Gastrocnemius medialis (tissue), 4 donors: ENCODE measurements at regions not wholly inside any gene's neighbourhood (a gene's known extent, or its start where the extent isn't known, plus 50 kb on each side); places are given as distances from the start of the nearest gene placed in this dataset.
"Not testable (repeated sequence)": the region's sequence is repeated elsewhere in the genome, so short reads cannot be mapped to it uniquely, and the experiment has no call there.

ENCODE experiments used
- ATAC-seq, 2 donors: fragments of 150-250 bp; one replicate each; pipeline ENCODE4 v1.9.1; 2016
- DNase-seq, 2 donors: peaks; one replicate each; pipeline ENCODE4 v3.0.0-alpha.2; 2019
- H3K27ac ChIP-seq, 4 donors: fragments of 200-600 bp; sonication (generic); 1 replicate in 1 of 4; 2 replicates in 3 of 4; pipeline ENCODE4 v1.5.1; 2016 to 2018; ENCODE audit warnings: mild to moderate bottlenecking in 2 of 4, moderate library complexity in 1 of 4
- H3K27me3 ChIP-seq, 3 donors: fragments of 200-600 bp; sonication (generic) in 2 of 3; 1 replicate in 1 of 3; 2 replicates in 2 of 3; pipeline versions ENCODE4 v1.5.1 to v1.6.0; 2016 to 2019; ENCODE audit warnings: mild to moderate bottlenecking in 1 of 3, moderate library complexity in 1 of 3
- H3K36me3 ChIP-seq, 2 donors: fragments of 200-600 bp; sonication (generic) in 1 of 2; one replicate each; pipeline ENCODE4 v1.5.1; 2017 to 2018
- H3K4me1 ChIP-seq, 2 donors: fragments of 200-600 bp; sonication (generic) in 1 of 2; one replicate each; pipeline ENCODE4 v1.5.1; 2016 to 2017; ENCODE audit warnings: mild to moderate bottlenecking in 2 of 2
- H3K4me3 ChIP-seq, 4 donors: fragments of 200-600 bp; sonication (generic) in 3 of 4; 1 replicate in 1 of 4; 2 replicates in 3 of 4; pipeline ENCODE4 v1.5.1; 2016 to 2019; ENCODE audit warnings: mild to moderate bottlenecking in 2 of 4
- H3K9me3 ChIP-seq, 3 donors: fragments of 200-600 bp; sonication (generic) in 2 of 3; 1 replicate in 1 of 3; 2 replicates in 2 of 3; pipeline ENCODE4 v1.5.1; 2016 to 2019
- POLR2A ChIP-seq, 2 donors: fragments of 450-650 bp; IDR thresholded peaks; one replicate each; pipeline ENCODE4 v1.6.1; 2017; ENCODE audit warnings: antibody characterized with exemption in 2 of 2, mild to moderate bottlenecking in 2 of 2, moderate library complexity in 2 of 2
- in situ Hi-C, 4 donors: fragments of 200-750 bp; cut with MboI; loops; one replicate each; pipeline versions ENCODE4 v1.15.0 to v1.8.0; 2017; ENCODE audit warnings: low sequenced_read_pairs in 4 of 4
- intact Hi-C: fragments of 100-400 bp; cut with DNase I; formaldehyde crosslinking; loops from one replicate; pipeline ENCODE4 v1.15.1; 2023; ENCODE audit warnings: low total_unique reads
- TF ChIP-seq, protein P1 (sequence below), 5 experiments: fragments of 450-650 bp in 3 of 5; fragments of 200-600 bp in 2 of 5; sonication (generic) in 2 of 5; IDR thresholded peaks in 4 of 5; conservative IDR thresholded peaks in 1 of 5; 1 replicate in 4 of 5; 2 replicates in 1 of 5; pipeline ENCODE4 v1.5.1; 2016 to 2019; ENCODE audit warnings: antibody characterized with exemption in 5 of 5, mild to moderate bottlenecking in 3 of 5, moderate library complexity in 3 of 5

- H3K4me3 ChIP-seq, result no peak overlapping the region
- H3K27ac ChIP-seq, result no peak overlapping the region
- TF ChIP-seq POLR2A (IDR thresholded peaks at IDR 0.05), result no peak
- TF ChIP-seq, protein P1, sequence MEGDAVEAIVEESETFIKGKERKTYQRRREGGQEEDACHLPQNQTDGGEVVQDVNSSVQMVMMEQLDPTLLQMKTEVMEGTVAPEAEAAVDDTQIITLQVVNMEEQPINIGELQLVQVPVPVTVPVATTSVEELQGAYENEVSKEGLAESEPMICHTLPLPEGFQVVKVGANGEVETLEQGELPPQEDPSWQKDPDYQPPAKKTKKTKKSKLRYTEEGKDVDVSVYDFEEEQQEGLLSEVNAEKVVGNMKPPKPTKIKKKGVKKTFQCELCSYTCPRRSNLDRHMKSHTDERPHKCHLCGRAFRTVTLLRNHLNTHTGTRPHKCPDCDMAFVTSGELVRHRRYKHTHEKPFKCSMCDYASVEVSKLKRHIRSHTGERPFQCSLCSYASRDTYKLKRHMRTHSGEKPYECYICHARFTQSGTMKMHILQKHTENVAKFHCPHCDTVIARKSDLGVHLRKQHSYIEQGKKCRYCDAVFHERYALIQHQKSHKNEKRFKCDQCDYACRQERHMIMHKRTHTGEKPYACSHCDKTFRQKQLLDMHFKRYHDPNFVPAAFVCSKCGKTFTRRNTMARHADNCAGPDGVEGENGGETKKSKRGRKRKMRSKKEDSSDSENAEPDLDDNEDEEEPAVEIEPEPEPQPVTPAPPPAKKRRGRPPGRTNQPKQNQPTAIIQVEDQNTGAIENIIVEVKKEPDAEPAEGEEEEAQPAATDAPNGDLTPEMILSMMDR (IDR thresholded peaks at IDR 0.05 in 4 of 5, conservative IDR thresholded peaks at IDR 0.05 in 1 of 5), result no peak
- ATAC-seq, result no peak
- H3K36me3 ChIP-seq, result no peaks in the 10 kb centered on the region
- H3K9me3 ChIP-seq, result no peaks in the 10 kb centered on the region
- no peaks in the 10 kb centered on the region for H3K4me1 ChIP-seq
- in situ Hi-C loops, result no loop called here
- intact Hi-C loops, result no loop called here
- no peaks in the 10 kb centered on the region for H3K27me3 ChIP-seq
- no peak for DNase-seq
These were observed 1821.8 kb upstream of the PIK3C3 start for GRCh38 chr18:40133253-40133652.

DNA sequence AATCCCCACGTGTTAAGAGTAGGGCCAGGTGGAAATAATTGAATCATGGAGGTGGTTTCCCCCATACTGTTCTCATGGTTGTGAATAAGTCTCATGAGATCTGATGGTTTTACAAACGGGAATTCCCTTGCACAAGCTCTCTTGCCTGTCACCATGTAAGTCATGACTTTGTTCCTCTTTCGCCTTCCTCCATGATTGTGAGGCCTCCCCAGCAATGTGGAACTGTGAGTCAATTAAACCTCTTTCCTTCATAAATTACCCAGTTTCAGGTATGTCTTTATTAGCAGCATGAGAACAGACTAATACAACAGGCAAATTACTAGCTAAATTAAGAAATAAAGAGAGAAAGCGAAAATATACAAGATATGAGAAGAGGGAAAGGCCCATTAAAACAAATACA, 1822.6 kb upstream of the PIK3C3 start:
- H3K36me3 ChIP-seq, H3K27ac ChIP-seq, H3K4me3 ChIP-seq, ATAC-seq, H3K4me1 ChIP-seq, DNase-seq, H3K27me3 ChIP-seq, intact Hi-C loops, in situ Hi-C loops, H3K9me3 ChIP-seq: not testable (repeated sequence)

GRCh38 chr18:40124107-40124506, 1830.9 kb upstream of the PIK3C3 start:
- Histone ChIP-seq H3K4me3 (no peak overlapping the region), H3K27me3 (no peaks in the 10 kb centered on the region), H3K36me3 (no peaks in the 10 kb centered on the region), H3K27ac (no peak overlapping the region), H3K4me1 (no peaks in the 10 kb centered on the region), H3K9me3 (no peaks in the 10 kb centered on the region)
- ATAC-seq (no peak), DNase-seq (no peak)
- in situ Hi-C loops (loop anchor here in 1 of 4 donors (25.0 kb wide), 1 partner anchor 112 kb away; no protein-coding TSS in a partner anchor), intact Hi-C loops (no loop called here)
- TF ChIP-seq, protein P1 (IDR thresholded peaks at IDR 0.05 in 4 of 5, conservative IDR thresholded peaks at IDR 0.05 in 1 of 5), result no peak
- TF ChIP-seq POLR2A (IDR thresholded peaks at IDR 0.05), result no peak

- intact Hi-C loops, result no loop called here
- no peak for ATAC-seq
These were observed 1834.1 kb upstream of the PIK3C3 start for GRCh38 chr18:40120796-40121391.

DNA sequence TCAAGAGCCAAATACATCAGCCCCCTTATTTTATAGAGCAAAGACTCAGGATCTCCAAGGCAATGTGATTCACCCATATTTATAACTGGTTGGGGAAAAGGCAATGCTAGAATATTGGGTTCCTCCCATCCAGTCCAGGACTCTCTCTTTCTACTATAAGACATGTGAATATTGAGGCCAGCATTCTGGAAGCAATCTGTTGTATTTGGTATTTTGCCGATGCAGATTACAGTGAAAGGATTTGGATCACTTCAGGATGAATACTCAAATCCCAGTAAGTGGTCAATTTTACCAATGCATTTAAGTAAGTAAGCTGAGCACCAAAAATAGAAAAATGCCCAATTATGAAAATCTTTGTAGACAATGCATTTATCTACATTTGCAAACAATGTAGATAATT, 1834.7 kb upstream of the PIK3C3 start:
- Histone ChIP-seq H3K27me3 (no peaks in the 10 kb centered on the region), H3K4me1 (no peaks in the 10 kb centered on the region), H3K9me3 (no peaks in the 10 kb centered on the region), H3K36me3 (no peaks in the 10 kb centered on the region), H3K27ac (no peak overlapping the region), H3K4me3 (no peak overlapping the region)
- TF ChIP-seq, protein P1 (IDR thresholded peaks at IDR 0.05 in 4 of 5, conservative IDR thresholded peaks at IDR 0.05 in 1 of 5), result no peak
- no peak for TF ChIP-seq POLR2A (IDR thresholded peaks at IDR 0.05)
- intact Hi-C loops, result no loop called here
- in situ Hi-C loops, result loop anchor here in 1 of 4 donors (25.0 kb wide), 1 partner anchor 108 kb away; no protein-coding TSS in a partner anchor
- DNase-seq, result no peak
- ATAC-seq, result no peak

More at GRCh38 chr18:40120796-40121391, 1834.1 kb upstream of the PIK3C3 start:
- no peaks in the 10 kb centered on the region for H3K9me3 ChIP-seq
- H3K4me3 ChIP-seq, result no peak overlapping the region
- no peaks in the 10 kb centered on the region for H3K4me1 ChIP-seq
- H3K27me3 ChIP-seq, result no peaks in the 10 kb centered on the region
- TF ChIP-seq, protein P1 (IDR thresholded peaks at IDR 0.05 in 4 of 5, conservative IDR thresholded peaks at IDR 0.05 in 1 of 5), result no peak
- TF ChIP-seq POLR2A (IDR thresholded peaks at IDR 0.05), result no peak
- H3K27ac ChIP-seq, result no peak overlapping the region
- DNase-seq, result no peak
- no peaks in the 10 kb centered on the region for H3K36me3 ChIP-seq
- in situ Hi-C loops, result loop anchor here in 1 of 4 donors (25.0 kb wide), 1 partner anchor 109 kb away; no protein-coding TSS in a partner anchor

- H3K9me3 ChIP-seq, ATAC-seq, DNase-seq, H3K27me3 ChIP-seq, H3K4me1 ChIP-seq, H3K4me3 ChIP-seq, H3K27ac ChIP-seq, intact Hi-C loops, H3K36me3 ChIP-seq: not testable (repeated sequence)
- in situ Hi-C loops, result loop anchor here in 1 of 4 donors (25.0 kb wide), 1 partner anchor 107 kb away; no protein-coding TSS in a partner anchor
These were observed 1835.5 kb upstream of the PIK3C3 start for GRCh38 chr18:40119581-40119980.
